A549 (cell line): ENCODE measurements at regions not wholly inside any gene's neighbourhood (a gene's known extent, or its start where the extent isn't known, plus 50 kb on each side); places are given as distances from the start of the nearest gene placed in this dataset.

Source experiments
- ATAC-seq, 2 experiments: fragments of 200-7000 bp in 1 of 2; fragments of >200 bp in 1 of 2; cut with Nextera tagmentation in 1 of 2; cut with Tn5 transposase in 1 of 2; 3 replicates each; pipeline versions ENCODE4 v1.8.0 to v1.9.1; 2018 to 2020; ENCODE audit warnings: mild to moderate bottlenecking in 1 of 2, moderate library complexity in 1 of 2
- CTCF ChIA-PET: fragments of 300-600 bp; sonication (Branson Sonifier 250); formaldehyde crosslinking; extraction: SDS; loops from one replicate; lab custom pipeline; 2021; ENCODE audit warnings: antibody characterized with exemption, inconsistent platforms; lab: Yijun Ruan, JAX
- POLR2A ChIA-PET: fragments of 350-600 bp; formaldehyde crosslinking; extraction: SDS; loops from one replicate; lab custom pipeline; 2021; ENCODE audit warnings: antibody characterized with exemption, inconsistent platforms; lab: Yijun Ruan, JAX
- DNase-seq, 2 experiments: peaks; one replicate each; pipeline versions ENCODE4 v3.0.0 to v3.0.0-alpha.2; 2011 to 2016; ENCODE audit warnings: low read depth in 1 of 2, low spot score in 1 of 2
- FAIRE-seq: peaks from 2 replicates; lab custom pipeline; 2011; peaks lifted over from hg19 to GRCh38; lab: Jason Lieb, UNC
- H3K27ac ChIP-seq, 2 experiments: fragments of >200 bp; sonication (Bioruptor Twin); formaldehyde crosslinking; 3 replicates each; pipeline ENCODE4 v1.5.1; 2016 to 2017
- H3K4me1 ChIP-seq: fragments of >200 bp; sonication (Bioruptor Twin); formaldehyde crosslinking; 3 replicates; pipeline ENCODE4 v1.6.1; 2016
- H3K4me2 ChIP-seq: fragments of >200 bp; sonication (Bioruptor Twin); formaldehyde crosslinking; 3 replicates; pipeline ENCODE4 v1.6.1; 2016
- H3K4me3 ChIP-seq: fragments of >200 bp; sonication (Bioruptor Twin); formaldehyde crosslinking; 3 replicates; pipeline ENCODE4 v1.5.1; 2016
- H3K9me3 ChIP-seq: fragments of >200 bp; sonication (Bioruptor Twin); formaldehyde crosslinking; 3 replicates; pipeline ENCODE4 v1.6.1; 2016
- BHLHE40 ChIP-seq: IDR thresholded peaks from 2 replicates; pipeline ENCODE4 v1.6.1; 2012; ENCODE audit warnings: low read depth, low read length, inconsistent platforms
- CEBPB ChIP-seq, 2 experiments: fragments of >200 bp in 1 of 2; sonication (Bioruptor Twin) in 1 of 2; formaldehyde crosslinking in 1 of 2; IDR thresholded peaks; 2 replicates each; pipeline ENCODE4 v1.6.1; 2012 to 2016
- CHD2 ChIP-seq: fragments of 150-350 bp; IDR thresholded peaks from 2 replicates; pipeline ENCODE4 v1.6.1; 2014; ENCODE audit warnings: low read length; ENCODE audit not compliant: partially characterized antibody
- EHF ChIP-seq: fragments of 250-450 bp; sonication (Bioruptor Pico); IDR thresholded peaks from 2 replicates; pipeline ENCODE4 v1.5.0; 2020; ENCODE audit warnings: mild to moderate bottlenecking
- EHMT2 ChIP-seq: fragments of 200-600 bp; sonication (generic); IDR thresholded peaks from 2 replicates; pipeline ENCODE4 v1.6.1; 2016; ENCODE audit warnings: antibody characterized with exemption, low read depth, mild to moderate bottlenecking, moderate library complexity
- ESRRA ChIP-seq: fragments of 150-350 bp; IDR thresholded peaks from 2 replicates; pipeline ENCODE4 v1.6.1; 2014; ENCODE audit warnings: mild to moderate bottlenecking, low read length, borderline replicate concordance
- FOSL2 ChIP-seq, 2 experiments: fragments of 450-650 bp in 1 of 2; fragments of >200 bp in 1 of 2; sonication (Bioruptor Twin) in 1 of 2; formaldehyde crosslinking; IDR thresholded peaks; 2 replicates each; pipeline versions ENCODE4 v1.5.0 to v1.6.1; 2016 to 2020; ENCODE audit warnings: mild to moderate bottlenecking in 1 of 2, moderate library complexity in 1 of 2
- HOXB13 ChIP-seq: fragments of 250-450 bp; sonication (Bioruptor Pico); IDR thresholded peaks from 2 replicates; pipeline ENCODE4 v1.5.0; 2020; ENCODE audit warnings: low read depth, mild to moderate bottlenecking, moderate library complexity
- JUN ChIP-seq, 2 experiments: fragments of >200 bp; sonication (Bioruptor Twin); formaldehyde crosslinking; IDR thresholded peaks; 2 replicates in 1 of 2; 3 replicates in 1 of 2; pipeline ENCODE4 v1.6.1; 2016 to 2017
- MAZ ChIP-seq: fragments of 150-350 bp; IDR thresholded peaks from 2 replicates; pipeline ENCODE4 v1.6.1; 2014; ENCODE audit warnings: antibody characterized with exemption, low read depth, low read length, borderline replicate concordance
- MYC ChIP-seq: IDR thresholded peaks from 2 replicates; pipeline ENCODE4 v1.6.1; 2012; ENCODE audit warnings: mild to moderate bottlenecking, inconsistent platforms, low read length, improper control_type of control experiment, borderline replicate concordance
- NPAS2 ChIP-seq: fragments of 250-450 bp; sonication (Bioruptor Pico); IDR thresholded peaks from 2 replicates; pipeline ENCODE4 v1.8.0; 2022; ENCODE audit warnings: mild to moderate bottlenecking, moderate library complexity, borderline replicate concordance
- NR3C1 ChIP-seq: fragments of >200 bp; sonication (Bioruptor Twin); formaldehyde crosslinking; IDR thresholded peaks from 3 replicates; pipeline ENCODE4 v1.6.1; 2017
- POLR2A ChIP-seq: IDR thresholded peaks from 2 replicates; pipeline ENCODE4 v1.6.1; 2012; ENCODE audit warnings: mild to moderate bottlenecking, low read length
- POLR2AphosphoS2 ChIP-seq: conservative IDR thresholded peaks from 2 replicates; pipeline ENCODE4 v1.6.1; 2012; ENCODE audit warnings: low read length, improper control_type of control experiment, inconsistent platforms
- RAD21 ChIP-seq, 2 experiments: fragments of >200 bp in 1 of 2; sonication (Bioruptor Twin) in 1 of 2; formaldehyde crosslinking in 1 of 2; IDR thresholded peaks in 1 of 2; conservative IDR thresholded peaks in 1 of 2; 2 replicates in 1 of 2; 3 replicates in 1 of 2; pipeline ENCODE4 v1.6.1; 2012 to 2018; ENCODE audit warnings: inconsistent platforms in 1 of 2
- RFX5 ChIP-seq: fragments of 450-650 bp; IDR thresholded peaks from 2 replicates; pipeline ENCODE4 v1.7.1; 2014; ENCODE audit warnings: antibody characterized with exemption, mild to moderate bottlenecking, moderate library complexity
- SMC3 ChIP-seq: fragments of >200 bp; sonication (Bioruptor Twin); formaldehyde crosslinking; IDR thresholded peaks from 3 replicates; pipeline ENCODE4 v1.6.1; 2018; ENCODE audit warnings: inconsistent platforms
- SREBF2 ChIP-seq: fragments of 450-650 bp; IDR thresholded peaks from 2 replicates; pipeline ENCODE4 v1.6.1; 2014; ENCODE audit warnings: mild to moderate bottlenecking, moderate library complexity
- TFCP2L1 ChIP-seq: fragments of 250-450 bp; sonication (Bioruptor Pico); IDR thresholded peaks from 2 replicates; pipeline ENCODE4 v1.5.0; 2021; ENCODE audit warnings: mild to moderate bottlenecking
- TP53 ChIP-seq: fragments of 250-450 bp; sonication (Bioruptor Pico); IDR thresholded peaks from 2 replicates; pipeline ENCODE4 v1.5.0; 2021; ENCODE audit warnings: mild to moderate bottlenecking, moderate library complexity
- ZNF302 ChIP-seq: fragments of 250-450 bp; sonication (Bioruptor Pico); IDR thresholded peaks from 2 replicates; pipeline ENCODE4 v1.9.0; 2021; ENCODE audit warnings: inconsistent platforms, mild to moderate bottlenecking, moderate library complexity
- WGBS: methylation state at CpG from one replicate; pipeline ENCODE4 v1.1.6; 2017; ENCODE audit errors: missing lambda C conversion rate; 5-methylcytosine and 5-hydroxymethylcytosine counted together
- TF ChIP-seq, protein P1 (sequence below): IDR thresholded peaks from 2 replicates; pipeline ENCODE4 v1.6.1; 2012
- TF ChIP-seq, protein P2 (sequence below): fragments of >200 bp; sonication (Bioruptor Twin); formaldehyde crosslinking; IDR thresholded peaks from 3 replicates; pipeline ENCODE4 v1.6.1; 2016
- TF ChIP-seq, protein P3 (sequence below): fragments of >200 bp; sonication (Bioruptor Twin); formaldehyde crosslinking; IDR thresholded peaks from 3 replicates; pipeline ENCODE4 v1.5.1; 2016

DNA sequence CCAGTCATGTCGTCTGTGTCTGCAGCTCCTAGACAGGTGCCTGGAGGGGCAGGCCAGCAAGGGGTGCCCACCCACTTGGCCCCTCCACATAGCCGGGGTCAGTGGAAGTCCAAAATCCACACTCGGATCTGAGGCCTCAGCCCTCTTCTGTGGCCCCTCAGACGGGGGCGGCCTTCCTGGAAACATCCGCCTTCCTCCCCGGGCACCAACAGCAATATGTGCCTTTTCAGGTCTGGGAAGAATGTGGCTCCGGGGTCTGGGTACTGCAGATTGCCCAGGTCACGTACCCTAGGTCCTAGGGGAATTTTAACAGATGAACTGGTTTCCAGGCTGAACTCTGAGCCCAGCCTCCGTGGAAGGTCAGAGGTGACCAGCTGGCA lies 208.6 kb downstream of the CTTN start:
- H3K4me1 ChIP-seq: no peaks in the 10 kb centered on the region
- H3K27ac ChIP-seq: no peak overlapping the region
- no peak for TF ChIP-seq TFCP2L1 (CRISPR knock-in tag)
- 74% methylated on average over 9 of the region's 10 CpGs for WGBS
- H3K4me3 ChIP-seq: no peak overlapping the region
- no peak overlapping the region for H3K4me2 ChIP-seq
- DNase-seq (no peak), ATAC-seq (no peak), FAIRE-seq (no peak)
- CTCF ChIA-PET: interaction anchor here (1.7 kb wide), 1 partner anchor 20 kb away, joined by 5 read pairs; no protein-coding TSS in a partner anchor
- POLR2A ChIA-PET: no interaction called here
- H3K9me3 ChIP-seq: no peaks in the 10 kb centered on the region

DNA sequence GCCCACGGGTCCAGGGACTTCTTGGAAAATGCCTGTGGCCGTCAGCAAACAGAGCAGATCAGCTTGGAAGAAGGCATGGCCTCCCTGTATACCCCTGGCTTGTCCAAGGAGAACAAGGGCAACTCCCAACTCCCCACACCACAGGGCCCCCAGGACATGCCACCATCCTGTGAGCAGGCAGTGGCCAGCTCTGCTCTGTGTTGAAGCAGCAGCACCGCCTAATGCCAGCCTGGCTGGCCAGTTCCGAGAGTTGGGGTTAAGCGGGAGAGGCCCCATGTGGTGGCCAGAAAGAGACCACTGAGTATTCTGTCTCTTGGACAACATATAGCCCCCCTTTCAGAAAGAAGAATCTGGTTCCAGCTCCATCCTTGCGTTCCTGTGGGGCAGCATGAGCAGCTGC lies 209.2 kb downstream of the CTTN start:
- H3K4me2 ChIP-seq: no peak overlapping the region
- POLR2A ChIA-PET: no interaction called here
- ATAC-seq (no peak), DNase-seq (no peak)
- TF ChIP-seq ZNF302 (CRISPR knock-in tag) (no peak), EHMT2 (no peak), JUN (IDR thresholded peaks at IDR 0.05) (no peak), POLR2AphosphoS2 (no peak), MYC (no peak), RAD21 (conservative IDR thresholded peaks at IDR 0.05 in 1 of 2, IDR thresholded peaks at IDR 0.05 in 1 of 2) (no peak), BHLHE40 (no peak)
- TF ChIP-seq, protein P1, sequence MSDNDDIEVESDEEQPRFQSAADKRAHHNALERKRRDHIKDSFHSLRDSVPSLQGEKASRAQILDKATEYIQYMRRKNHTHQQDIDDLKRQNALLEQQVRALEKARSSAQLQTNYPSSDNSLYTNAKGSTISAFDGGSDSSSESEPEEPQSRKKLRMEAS: no peak
- TF ChIP-seq, all 56 proteins: peak for 0
- H3K4me3 ChIP-seq: no peak overlapping the region
- no peaks in the 10 kb centered on the region for H3K4me1 ChIP-seq
- CTCF ChIA-PET: interaction anchor here (0.6 to 1.7 kb wide), 2 partner anchors 19 to 887 kb away, joined by 3 to 5 read pairs; no protein-coding TSS in a partner anchor
- FAIRE-seq: no peak
- H3K27ac ChIP-seq: no peak overlapping the region
- WGBS: 72% methylated on average over 5 of the region's 6 CpGs
- no peaks in the 10 kb centered on the region for H3K9me3 ChIP-seq

DNA sequence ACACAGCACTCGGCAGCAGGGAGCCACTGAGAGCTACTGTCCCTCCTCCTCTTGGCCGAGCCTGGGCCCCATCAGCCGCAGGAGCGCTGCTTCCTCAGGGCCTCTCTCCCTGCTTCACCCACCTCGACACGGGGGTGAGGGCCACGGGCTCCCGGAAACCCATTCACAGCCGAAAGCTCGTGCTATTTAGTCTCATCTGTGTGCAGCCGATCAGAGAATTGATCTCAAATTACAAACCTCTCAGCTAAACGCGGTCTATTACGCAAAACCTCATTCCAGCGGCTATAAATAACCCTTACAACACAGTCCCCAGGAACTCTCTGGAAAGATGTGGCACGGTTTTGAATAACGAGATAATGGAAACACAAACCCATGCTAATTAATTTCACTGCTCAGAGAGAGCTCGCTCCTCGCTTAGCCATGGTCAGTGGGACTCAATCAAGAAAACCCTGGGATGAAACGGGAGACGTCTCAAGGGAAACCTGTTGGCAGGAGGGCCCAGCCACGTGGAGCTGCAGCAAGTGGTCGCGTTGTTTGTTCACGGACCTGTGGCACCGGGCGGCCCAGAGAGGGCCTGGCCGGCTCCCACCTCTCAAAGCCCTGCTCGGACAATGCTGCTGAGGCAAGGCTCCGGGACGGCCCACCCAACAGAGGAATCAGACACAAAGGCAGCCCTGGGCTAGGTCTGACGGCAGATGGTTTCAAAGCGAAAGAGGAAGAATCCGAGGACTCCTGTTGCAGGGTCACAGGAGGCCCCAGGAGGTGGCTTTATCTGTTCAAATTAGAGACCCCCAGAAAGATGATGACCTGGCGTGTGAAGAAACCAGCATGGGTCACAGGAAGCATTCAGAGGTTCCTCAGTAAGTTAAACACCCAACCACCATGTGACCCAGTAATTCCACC lies 210.5 kb downstream of the CTTN start:
- DNase-seq (no peak), FAIRE-seq (no peak), ATAC-seq (no peak)
- Histone ChIP-seq H3K9me3 (no peaks in the 10 kb centered on the region), H3K27ac (no peak overlapping the region), H3K4me2 (no peak overlapping the region), H3K4me3 (no peak overlapping the region), H3K4me1 (no peaks in the 10 kb centered on the region)
- WGBS: 81% methylated on average over 35 of the region's 35 CpGs
- TF ChIP-seq FOSL2 (IDR thresholded peaks at IDR 0.05) (no peak), FOSL2 (CRISPR knock-in tag; IDR thresholded peaks at IDR 0.05) (no peak), EHF (CRISPR knock-in tag) (no peak), MAZ (no peak), POLR2AphosphoS2 (no peak), ESRRA (no peak), RFX5 (no peak), HOXB13 (CRISPR knock-in tag) (no peak), POLR2A (no peak), SMC3 (no peak), NR3C1 (no peak), NPAS2 (CRISPR knock-in tag) (no peak), JUN (IDR thresholded peaks at IDR 0.05) (no peak), CHD2 (no peak), CEBPB (IDR thresholded peaks at IDR 0.05) (no peak), SREBF2 (no peak), TP53 (CRISPR knock-in tag) (no peak)
- TF ChIP-seq, protein P2, sequence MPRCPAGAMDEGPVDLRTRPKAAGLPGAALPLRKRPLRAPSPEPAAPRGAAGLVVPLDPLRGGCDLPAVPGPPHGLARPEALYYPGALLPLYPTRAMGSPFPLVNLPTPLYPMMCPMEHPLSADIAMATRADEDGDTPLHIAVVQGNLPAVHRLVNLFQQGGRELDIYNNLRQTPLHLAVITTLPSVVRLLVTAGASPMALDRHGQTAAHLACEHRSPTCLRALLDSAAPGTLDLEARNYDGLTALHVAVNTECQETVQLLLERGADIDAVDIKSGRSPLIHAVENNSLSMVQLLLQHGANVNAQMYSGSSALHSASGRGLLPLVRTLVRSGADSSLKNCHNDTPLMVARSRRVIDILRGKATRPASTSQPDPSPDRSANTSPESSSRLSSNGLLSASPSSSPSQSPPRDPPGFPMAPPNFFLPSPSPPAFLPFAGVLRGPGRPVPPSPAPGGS: no peak
- TF ChIP-seq, protein P3, sequence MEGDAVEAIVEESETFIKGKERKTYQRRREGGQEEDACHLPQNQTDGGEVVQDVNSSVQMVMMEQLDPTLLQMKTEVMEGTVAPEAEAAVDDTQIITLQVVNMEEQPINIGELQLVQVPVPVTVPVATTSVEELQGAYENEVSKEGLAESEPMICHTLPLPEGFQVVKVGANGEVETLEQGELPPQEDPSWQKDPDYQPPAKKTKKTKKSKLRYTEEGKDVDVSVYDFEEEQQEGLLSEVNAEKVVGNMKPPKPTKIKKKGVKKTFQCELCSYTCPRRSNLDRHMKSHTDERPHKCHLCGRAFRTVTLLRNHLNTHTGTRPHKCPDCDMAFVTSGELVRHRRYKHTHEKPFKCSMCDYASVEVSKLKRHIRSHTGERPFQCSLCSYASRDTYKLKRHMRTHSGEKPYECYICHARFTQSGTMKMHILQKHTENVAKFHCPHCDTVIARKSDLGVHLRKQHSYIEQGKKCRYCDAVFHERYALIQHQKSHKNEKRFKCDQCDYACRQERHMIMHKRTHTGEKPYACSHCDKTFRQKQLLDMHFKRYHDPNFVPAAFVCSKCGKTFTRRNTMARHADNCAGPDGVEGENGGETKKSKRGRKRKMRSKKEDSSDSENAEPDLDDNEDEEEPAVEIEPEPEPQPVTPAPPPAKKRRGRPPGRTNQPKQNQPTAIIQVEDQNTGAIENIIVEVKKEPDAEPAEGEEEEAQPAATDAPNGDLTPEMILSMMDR: no peak
- POLR2A ChIA-PET: no interaction called here
- CTCF ChIA-PET: interaction anchor here (1.7 kb wide), 1 partner anchor 18 kb away, joined by 5 read pairs; no protein-coding TSS in a partner anchor
